HUDEP-2 (cell line): ENCODE measurements at regions not wholly inside any gene's neighbourhood (a gene's known extent, or its start where the extent isn't known, plus 50 kb on each side); places are given as distances from the start of the nearest gene placed in this dataset.

Experiments
- DNase-seq, 76 experiments: peaks; one replicate each; lab custom pipeline; 2025; ENCODE audit not compliant: unreplicated experiment in 76 of 76; lab: John Stamatoyannopoulos, UW

DNA sequence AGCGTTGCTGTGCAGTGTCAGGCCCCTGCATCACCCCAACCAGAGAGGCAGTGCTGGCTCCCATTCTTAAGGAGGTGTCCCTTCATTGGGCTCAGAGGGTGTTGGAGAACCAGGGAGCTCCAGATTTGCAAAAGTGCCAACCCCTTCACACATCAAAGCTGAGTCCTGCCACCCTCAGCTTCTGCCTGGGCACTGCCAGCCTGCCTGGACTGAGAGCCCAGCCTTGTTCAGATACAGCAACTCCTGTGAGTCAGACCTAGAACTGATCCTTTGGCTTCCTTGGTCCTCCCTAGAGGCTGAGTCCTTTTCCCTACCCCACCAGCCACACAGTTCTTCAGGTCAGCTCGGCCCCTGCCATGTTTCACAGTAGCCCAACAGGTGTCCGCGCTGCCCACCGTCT is 424.9 kb upstream of the MYT1L start:
- DNase-seq = no peak

DNA sequence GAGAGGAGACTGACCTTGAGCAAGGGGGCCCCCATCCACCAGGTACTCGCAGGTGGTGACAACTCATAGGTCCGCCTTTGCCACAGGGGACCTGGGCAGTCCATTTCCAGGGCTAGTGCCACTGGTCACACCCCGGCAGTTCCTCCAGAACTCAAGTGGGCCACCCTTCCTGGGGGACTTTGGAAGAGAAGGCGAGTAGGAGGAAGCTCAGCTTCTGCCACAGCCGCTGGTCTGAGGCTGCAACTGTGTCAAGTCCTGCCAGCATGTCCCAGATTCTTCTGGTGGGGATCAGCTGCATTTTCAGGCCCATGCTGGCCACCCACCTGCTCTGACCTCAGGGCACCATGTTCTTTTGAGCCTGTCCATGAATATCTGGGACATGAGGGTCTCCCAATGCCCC is 423.9 kb upstream of the MYT1L start:
- DNase-seq = no peak

DNA sequence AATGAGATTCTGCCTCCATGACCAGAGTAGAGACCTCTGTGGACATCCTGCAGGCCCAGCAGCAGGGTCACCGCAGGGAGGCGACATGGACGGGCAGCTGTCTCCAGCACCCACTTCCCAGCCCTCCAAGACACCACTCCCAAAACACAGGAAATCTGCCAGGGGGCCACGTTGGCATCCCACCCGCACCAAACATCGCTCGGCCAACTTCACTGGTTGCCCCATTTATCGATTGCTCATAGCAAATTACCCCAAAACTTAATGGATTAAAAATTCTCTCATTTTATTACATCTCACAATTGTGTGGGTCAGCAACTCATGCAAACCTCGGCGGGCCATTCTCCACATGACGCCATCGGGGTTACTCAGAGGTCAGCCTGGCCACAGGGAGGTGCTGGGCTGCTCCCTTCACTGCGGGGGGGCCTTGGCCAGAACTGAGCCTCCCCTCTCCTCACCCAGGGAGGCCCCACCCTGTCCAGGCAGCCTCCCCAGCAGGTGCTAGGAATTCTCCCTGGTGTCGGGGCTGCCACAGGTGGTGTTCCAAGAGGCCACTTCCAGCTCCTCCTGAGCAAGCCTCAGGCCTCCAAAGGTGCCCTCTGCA is 420.7 kb upstream of the MYT1L start:
- DNase-seq = no peak

DNA sequence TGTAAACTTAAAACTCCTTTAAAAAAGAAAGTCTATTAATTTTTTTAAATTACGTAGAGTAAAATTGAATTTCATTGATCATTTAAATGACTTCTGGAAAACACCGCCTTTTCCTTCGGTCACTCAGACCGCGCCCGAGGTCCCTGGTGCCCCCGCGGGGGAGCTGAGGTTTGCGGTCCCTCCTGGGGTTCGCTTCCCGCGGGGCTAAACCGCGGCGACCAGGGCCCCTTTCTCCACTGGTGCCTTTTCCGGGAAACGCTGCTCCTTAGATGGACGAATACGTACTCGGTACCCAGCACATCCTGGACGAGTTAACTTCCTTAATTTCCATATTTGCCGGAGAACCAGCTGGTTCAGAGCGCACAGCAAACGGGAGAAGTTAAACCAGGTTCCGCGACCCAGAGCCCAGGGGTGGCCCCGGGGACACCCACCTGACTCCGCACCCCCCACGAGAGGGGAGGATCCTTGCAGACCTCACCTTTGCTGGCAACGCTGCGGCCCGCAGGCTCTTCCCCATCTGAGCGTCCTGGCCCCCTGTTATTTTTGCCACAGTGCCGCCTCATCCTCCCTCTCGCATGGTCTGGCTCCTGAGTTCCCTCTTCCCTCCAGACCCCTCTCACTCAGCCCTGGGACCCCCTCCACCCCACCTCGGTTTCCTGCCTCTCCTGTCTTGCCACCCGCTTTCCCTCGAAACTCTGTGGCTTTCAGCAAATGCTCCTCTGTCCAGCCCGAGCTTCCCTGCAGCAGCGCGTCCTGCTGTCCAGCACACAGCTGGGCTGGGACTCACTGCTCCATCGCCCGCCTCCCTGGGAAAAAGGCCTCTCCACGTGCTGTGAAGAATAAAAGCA is 420.0 kb upstream of the MYT1L start:
- no peak for DNase-seq

DNA sequence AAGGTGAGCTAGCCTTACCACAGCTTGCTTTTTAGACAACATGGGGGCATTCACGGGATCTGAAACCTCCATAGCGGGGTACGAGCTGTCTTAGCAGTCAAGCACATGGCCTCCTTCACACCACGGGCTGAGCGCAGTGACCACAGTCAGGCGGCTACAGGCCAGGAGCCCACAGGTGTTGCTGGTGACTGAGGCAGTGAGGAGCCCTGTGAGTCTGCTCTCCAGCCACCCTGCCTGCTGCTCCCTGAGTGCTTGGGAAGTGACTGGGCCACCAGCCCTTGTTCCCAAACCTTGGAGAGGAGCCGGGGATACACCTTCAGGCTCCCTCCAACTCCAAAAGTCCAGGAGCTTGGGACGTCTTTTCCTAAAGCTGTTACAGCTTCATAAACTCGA is 418.1 kb upstream of the MYT1L start:
- DNase-seq = no peak

DNA sequence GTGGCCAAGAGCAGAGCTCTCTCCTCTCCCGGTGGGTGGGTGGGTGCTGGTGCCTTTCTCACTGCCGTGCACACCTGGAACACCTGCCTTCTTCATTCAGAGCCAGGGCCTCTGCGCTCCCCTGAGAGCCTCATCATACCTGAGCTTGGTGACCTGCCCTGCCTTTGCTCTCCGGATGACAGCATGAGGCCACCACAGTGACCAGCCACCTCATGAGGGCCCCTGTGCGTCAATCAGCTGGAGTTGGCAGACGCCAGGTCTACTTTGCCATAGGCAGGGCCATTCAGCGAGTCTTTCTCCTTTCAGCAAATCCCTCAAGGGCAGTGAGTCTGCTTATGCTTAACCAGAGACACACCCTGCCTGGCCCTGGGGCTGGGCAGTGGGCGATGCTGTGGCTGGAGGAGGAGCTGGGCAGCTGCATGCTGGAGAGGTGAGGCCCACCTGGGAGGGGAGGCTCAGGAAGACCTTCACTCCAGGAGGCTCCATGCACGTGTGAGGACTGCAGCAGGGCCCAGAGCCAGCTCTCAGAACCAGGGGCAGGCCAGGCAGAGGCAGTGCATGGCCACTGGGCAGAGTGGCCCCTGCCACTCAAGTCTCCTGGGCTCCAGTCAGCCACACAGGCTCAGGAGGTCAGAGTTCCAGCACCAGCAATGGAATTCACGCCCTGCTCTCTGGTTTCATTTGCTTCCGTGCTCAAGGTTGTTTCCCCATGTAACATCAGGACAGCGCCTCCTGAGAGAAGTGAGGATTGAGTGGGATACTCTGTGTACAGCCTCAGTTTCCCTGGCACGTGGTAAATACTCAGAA is 417.5 kb upstream of the MYT1L start:
- DNase-seq = no peak

DNA sequence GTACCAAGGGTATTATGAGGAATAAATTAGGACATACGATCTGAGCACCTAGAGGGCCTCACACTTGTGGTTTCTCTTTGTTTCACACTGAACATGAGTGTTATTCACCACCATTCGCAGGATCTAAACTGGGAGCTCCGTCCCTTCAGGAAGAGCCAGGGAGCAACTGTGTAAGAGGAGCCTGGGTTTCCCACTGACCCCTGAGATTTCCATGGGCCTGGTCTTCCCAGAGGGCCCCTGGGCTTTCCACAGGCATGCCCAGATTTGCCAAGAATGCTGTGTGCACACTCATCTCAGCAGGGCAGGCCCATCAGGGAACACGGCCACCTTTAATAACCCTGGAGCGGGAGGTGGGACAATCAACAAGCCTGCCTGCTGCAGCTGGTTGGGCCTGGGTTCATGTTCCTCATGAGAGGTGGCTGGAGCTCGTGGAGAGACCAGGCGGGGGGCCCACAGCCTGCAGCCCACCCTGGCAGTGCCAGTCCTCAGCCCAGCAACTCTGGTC is 416.8 kb upstream of the MYT1L start:
- DNase-seq = no peak

DNA sequence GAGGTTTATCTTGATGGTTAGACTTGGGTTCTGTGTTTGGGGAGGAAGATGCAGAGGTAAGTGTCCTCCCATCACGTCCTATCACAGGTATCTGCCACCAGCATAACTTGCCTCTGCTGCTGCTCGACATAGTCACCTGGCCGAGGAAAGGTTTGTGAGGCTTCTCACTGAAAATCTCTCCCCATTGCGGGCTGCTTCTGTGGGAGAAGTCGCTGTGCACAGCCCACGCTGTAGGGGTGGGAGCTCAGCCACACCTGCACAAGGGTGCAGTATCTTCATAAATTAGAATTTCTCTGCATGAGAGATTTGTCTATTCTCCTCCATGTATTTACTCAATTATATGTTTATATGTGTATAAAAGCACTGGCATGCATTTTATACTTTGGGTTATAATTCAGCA is 415.7 kb upstream of the MYT1L start:
- DNase-seq = no peak

DNA sequence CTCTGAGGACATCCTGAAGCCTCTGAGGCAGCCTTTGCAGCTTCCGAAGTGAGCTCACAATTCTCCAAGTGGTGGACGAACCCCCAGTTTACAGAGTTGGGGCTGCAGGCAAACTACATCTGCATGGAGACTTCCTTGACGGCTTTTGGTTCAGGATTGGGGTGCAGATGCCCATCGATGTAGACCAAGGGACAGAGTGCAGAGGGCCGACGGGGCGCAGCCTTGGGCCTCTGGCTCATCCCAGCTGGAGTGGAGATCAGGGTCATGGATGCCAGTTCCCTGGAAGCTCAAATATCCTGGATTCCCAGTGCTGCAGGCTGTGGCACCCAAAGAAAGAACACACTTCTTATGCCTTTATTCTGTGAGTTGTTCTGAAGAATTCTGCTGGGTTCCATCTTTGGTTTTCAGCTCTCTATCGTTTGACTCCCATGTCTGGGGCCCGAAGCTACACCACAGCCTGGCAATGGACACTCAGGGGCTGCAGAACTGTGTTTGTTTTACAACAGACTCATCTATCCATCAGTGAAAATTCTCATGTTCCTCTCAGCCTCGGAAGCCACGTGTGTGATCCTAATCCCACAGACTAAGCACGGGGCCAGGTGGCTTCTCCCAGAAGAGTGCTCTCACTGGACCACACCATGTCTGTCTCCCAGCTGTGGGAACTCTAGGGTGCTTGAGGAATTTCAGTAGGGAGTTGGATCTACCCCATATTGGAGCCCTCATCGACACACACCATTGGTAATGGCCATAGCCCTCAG is 414.1 kb upstream of the MYT1L start:
- no peak for DNase-seq

DNA sequence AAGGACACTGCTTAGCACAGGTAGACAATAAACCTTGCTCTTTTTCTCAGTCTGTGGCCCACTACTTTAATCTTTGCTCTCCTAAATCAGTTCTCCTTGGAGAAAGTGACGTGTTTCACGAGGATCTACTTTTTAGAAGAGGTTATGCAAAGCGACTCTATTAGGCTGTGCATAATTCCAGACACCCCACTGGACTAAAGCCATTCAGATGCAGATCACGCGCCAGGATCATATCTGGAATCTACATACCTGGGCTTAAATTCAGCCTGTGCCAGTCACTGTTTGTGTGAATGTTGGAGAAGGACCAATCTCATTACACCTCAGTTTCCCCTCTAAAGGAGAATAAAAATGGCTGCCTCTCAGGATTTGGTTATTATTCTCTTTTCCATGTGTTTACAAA is 413.0 kb upstream of the MYT1L start:
- no peak for DNase-seq

DNA sequence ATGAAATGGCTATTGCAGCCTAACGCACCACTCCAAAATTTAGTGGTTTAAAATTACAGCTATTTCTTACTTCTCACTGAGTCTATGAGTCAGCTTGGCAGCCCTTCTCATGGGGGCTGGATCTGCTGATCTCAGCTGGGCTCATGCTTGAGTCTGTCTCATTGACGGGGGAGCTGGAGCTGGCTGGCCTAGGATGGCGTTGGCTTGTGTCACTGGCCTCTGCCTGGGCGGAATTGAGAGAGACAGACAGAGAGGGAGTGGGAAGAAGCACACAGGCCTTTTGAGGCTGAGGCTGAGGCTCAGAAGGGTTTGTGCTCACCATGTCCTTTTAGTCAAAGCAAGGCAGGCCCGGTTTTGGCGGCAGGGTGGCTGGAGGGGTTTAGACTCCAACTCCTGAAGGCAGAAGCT is 412.1 kb upstream of the MYT1L start:
- no peak for DNase-seq

DNA sequence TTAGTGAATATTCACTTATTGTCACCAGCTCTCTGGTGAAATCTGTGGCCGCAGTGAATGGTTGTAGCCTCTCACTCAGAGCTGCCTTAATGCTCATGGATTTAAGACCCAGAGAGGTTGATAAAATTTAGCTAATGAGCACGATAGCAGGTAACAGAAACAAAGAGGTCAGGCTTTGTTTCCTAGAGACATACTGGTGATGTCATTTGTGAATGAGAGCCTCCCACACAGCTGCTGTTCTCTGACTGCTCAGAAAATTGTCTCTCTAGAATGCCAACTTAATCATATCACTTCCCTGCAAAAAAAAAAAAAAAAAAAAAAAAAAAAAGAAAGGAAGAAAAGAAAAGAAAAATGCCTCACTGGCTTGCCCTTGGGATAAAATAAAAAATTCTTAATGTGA is 411.7 kb upstream of the MYT1L start:
- DNase-seq = no peak

DNA sequence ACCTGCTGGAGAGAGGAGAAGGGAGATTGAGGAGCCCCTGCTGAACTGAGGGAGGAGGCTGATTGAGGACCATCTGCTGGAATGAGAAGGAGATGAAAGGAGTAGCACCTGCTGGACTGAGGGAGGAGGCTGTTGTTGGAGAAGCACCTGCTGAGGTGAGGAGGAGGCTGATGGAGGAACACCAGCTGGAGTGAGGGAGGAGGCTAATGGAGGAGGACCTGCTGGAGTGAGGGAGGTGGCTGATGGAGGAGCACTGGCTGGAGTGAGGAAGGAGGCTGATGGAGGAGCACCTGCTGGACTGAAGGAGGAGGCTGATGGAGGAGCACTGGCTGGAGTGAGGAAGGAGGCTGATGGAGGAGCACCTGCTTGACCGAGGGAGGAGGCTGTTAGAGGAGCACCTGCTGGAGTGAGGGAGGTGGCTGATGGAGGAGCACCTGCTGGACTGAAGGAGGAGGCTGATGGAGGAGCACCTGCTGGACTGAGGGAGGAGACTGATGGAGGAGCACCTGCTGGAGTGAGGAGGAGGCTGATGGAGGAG is 409.2 kb upstream of the MYT1L start:
- DNase-seq = no peak

DNA sequence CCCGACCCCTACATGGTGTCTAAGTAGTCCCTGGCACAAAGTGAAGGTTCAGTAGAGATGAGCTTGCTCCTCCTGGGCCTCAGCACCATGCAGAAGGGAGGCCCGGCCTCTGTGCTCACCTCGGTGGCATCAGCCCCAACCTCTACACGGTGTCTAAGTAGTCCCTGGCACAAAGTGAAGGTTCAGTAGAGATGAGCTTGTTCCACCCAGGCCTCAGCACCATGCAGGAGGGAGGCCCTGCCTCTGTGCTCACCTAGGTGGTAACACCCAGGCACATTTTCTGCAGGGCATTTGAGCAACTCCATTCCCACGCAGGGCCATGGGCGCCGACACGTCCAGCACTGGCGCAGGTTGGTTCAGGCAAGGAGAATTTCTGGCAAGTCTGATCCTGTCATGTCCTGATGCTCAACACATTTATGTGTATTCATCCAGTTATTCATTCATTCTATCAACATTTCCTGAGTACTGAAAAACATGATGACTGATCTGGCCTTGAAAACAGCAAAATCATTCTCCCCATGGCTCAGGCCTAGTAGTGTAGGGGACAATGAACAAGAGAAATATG is 408.2 kb upstream of the MYT1L start:
- DNase-seq = no peak

DNA sequence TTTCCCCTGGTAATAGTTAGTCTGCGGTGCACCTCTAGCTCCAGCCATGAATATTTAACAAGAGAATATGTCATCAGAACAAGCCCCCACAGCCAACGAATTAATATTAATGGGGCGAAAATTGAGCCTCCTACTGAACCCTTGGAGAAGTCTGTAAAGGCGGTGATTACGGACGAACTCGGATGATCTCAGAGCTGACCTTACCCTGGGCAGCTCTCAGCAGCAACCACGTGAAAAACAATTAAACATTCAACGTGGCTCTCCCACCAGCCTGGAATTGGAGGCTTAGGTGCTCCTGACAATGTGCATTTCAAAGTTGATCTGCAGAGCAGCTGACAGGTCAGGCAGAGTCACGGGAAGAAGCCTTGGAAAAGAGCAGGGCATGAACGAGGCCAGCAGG is 407.6 kb upstream of the MYT1L start:
- DNase-seq = no peak

DNA sequence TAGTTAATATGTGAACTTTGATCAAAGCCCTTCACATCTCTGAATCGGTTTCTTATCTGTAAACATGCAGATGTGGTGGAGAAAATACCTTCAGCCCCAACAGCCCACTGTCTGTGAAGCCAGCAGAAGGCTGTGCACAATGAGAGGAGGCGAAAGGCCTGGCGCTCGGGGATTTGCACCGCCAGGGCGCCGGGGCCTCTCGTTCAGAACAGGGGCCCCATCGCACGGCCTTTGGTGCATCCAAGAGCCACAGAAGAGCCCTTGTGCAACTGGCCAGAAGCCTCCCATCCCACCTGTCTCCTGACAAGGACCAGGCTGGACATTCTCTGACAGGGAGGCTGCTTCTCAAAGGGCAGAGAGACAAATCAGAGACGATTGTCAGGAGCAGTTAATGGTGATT is 407.2 kb upstream of the MYT1L start:
- no peak for DNase-seq

DNA sequence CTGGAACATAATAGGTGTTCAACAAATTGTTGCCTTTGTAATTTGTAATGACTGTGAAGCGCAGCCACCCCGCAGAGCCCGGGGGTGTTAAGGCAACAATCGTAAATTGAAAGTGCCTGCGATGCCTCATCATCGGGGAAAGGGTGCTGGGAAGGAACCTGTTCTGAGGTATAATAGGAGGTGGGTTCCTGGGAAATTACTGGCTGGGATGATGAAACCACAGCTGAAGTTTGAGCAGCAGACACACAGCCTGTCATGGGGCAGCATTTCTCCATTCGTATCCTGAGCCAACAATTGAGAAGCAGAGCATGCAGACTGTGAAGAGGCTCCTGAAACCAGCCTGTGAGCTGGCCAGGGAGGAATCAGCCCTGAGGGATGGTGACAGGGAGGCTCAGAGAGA is 404.0 kb upstream of the MYT1L start:
- no peak for DNase-seq

DNA sequence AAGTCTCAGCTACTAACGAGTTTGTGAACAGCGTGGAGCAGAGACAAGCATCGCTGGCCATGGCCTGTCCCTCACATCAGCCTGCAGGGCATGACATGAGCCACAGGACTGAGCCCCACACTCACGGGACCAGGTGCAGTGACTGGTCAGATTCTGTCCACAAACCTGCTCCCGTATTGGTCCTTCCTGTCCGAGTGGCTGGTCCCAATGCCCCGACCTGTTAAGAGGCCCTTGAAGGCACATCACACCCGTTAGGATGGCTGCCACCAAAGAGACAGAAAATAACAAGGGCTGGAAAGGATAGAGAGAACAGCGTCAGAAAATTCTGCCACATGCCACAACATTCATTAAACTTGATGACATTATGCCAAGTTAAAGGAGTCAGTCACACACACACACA is 403.2 kb upstream of the MYT1L start:
- DNase-seq = no peak

DNA sequence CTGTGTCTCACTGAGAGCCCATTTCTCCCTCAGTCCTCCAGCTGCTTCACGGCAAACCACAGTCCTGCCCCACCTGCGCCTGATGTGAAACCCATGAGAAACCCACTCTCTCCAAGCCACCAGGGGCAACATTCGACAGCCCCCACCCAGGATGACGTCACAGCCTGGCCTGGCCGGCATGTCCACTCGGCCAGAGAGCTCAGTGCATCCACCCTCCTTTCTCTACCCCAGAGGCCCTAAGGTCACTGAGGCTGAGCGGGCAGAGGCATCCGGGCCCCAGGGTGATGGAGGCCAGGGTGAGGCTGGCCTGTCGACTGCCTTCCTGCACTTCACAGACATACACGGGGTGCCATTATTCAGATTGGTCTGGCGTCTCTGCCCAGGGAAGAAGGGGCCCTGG is 402.7 kb upstream of the MYT1L start:
- no peak for DNase-seq
